GM19463 (cell line): ENCODE measurements at regions not wholly inside any gene's neighbourhood (a gene's known extent, or its start where the extent isn't known, plus 50 kb on each side); places are given as distances from the start of the nearest gene placed in this dataset.

Experiments used
- ATAC-seq: cut with Tn5 transposase; IDR thresholded peaks from one replicate; pipeline ENCODE4 v1.9.1; 2021; ENCODE audit warnings: mild to moderate bottlenecking, moderate library complexity; ENCODE audit not compliant: unreplicated experiment

GRCh38 chr15:98410328-98410727, 238.0 kb upstream of the IGF1R start:
- ATAC-seq, result no peak

- no peak for ATAC-seq
Measured at GRCh38 chr15:98412852-98413251, 235.5 kb upstream of the IGF1R start.

- ATAC-seq, result no peak
Measured at GRCh38 chr15:98413933-98414546, 234.3 kb upstream of the IGF1R start.

GRCh38 chr15:98416222-98416855, 232.0 kb upstream of the IGF1R start:
- ATAC-seq, result no peak

GRCh38 chr15:98417346-98417745, 231.0 kb upstream of the IGF1R start:
- no peak for ATAC-seq

GRCh38 chr15:98418122-98418521, 230.2 kb upstream of the IGF1R start:
- no peak for ATAC-seq

GRCh38 chr15:98419173-98419780, 229.1 kb upstream of the IGF1R start:
- ATAC-seq, result no peak

- no peak for ATAC-seq
Measured at GRCh38 chr15:98420837-98421236, 227.5 kb upstream of the IGF1R start.

GRCh38 chr15:98421419-98422129, 226.8 kb upstream of the IGF1R start:
- peak; percentile 77 for ATAC-seq

- no peak for ATAC-seq
Measured at GRCh38 chr15:98422130-98422478, 226.2 kb upstream of the IGF1R start.

- ATAC-seq, result no peak
Measured at GRCh38 chr15:98425173-98425572, 223.2 kb upstream of the IGF1R start.

- no peak for ATAC-seq
Measured at GRCh38 chr15:98427321-98427720, 221.0 kb upstream of the IGF1R start.

- ATAC-seq, result peak; percentile 93
Measured at GRCh38 chr15:98428253-98428989, 219.9 kb upstream of the IGF1R start.

- ATAC-seq, result no peak
Measured at GRCh38 chr15:98431171-98431570, 217.2 kb upstream of the IGF1R start.

GRCh38 chr15:98433346-98433745, 215.0 kb upstream of the IGF1R start:
- no peak for ATAC-seq

GRCh38 chr15:98433856-98434255, 214.5 kb upstream of the IGF1R start:
- ATAC-seq, result no peak

GRCh38 chr15:98437752-98438151, 210.6 kb upstream of the IGF1R start:
- ATAC-seq, result no peak

GRCh38 chr15:98438326-98438725, 210.0 kb upstream of the IGF1R start:
- ATAC-seq, result no peak

GRCh38 chr15:98438907-98439306, 209.4 kb upstream of the IGF1R start:
- ATAC-seq, result no peak

- no peak for ATAC-seq
Measured at GRCh38 chr15:98439523-98439942, 208.8 kb upstream of the IGF1R start.

- ATAC-seq, result no peak
Measured at GRCh38 chr15:98440917-98441316, 207.4 kb upstream of the IGF1R start.
